ENCODE measurements at regions not wholly inside any gene's neighbourhood (a gene's known extent, or its start where the extent isn't known, plus 50 kb on each side); places are given as distances from the start of the nearest gene placed in this dataset.

- no peak for DNase-seq
Observed at GRCh38 chr18:77940566-77940965, 690.9 kb downstream of the GALR1 start.

GRCh38 chr18:77944533-77944932 is 694.9 kb downstream of the GALR1 start:
- no peak for DNase-seq

- DNase-seq, result no peak
Observed at GRCh38 chr18:77948567-77948966, 698.9 kb downstream of the GALR1 start.

- no peak for DNase-seq
Observed at GRCh38 chr18:77949355-77949973, 699.8 kb downstream of the GALR1 start.

GRCh38 chr18:77959248-77959647 is 709.6 kb downstream of the GALR1 start:
- no peak for DNase-seq

- DNase-seq, result no peak
Observed at GRCh38 chr18:77960791-77961410, 711.3 kb downstream of the GALR1 start.

GRCh38 chr18:77967071-77967470 is 717.4 kb downstream of the GALR1 start:
- DNase-seq, result no peak

GRCh38 chr18:77967791-77968190 is 718.1 kb downstream of the GALR1 start:
- DNase-seq, result no peak

- no peak for DNase-seq
Observed at GRCh38 chr18:77969972-77970371, 720.3 kb downstream of the GALR1 start.

GRCh38 chr18:77970814-77971213 is 721.2 kb downstream of the GALR1 start:
- no peak for DNase-seq

GRCh38 chr18:77973745-77974144 is 724.1 kb downstream of the GALR1 start:
- DNase-seq, result no peak

- no peak for DNase-seq
Observed at GRCh38 chr18:77974329-77974728, 724.7 kb downstream of the GALR1 start.

- no peak for DNase-seq
Observed at GRCh38 chr18:77977331-77977730, 727.7 kb downstream of the GALR1 start.

- no peak for DNase-seq
Observed at GRCh38 chr18:77980275-77980674, 730.6 kb downstream of the GALR1 start.

GRCh38 chr18:77981874-77982273 is 732.2 kb downstream of the GALR1 start:
- no peak for DNase-seq

- DNase-seq, result no peak
Observed at GRCh38 chr18:77983270-77983669, 733.6 kb downstream of the GALR1 start.

GRCh38 chr18:77984178-77984577 is 734.5 kb downstream of the GALR1 start:
- DNase-seq, result no peak

GRCh38 chr18:77984833-77985232 is 735.2 kb downstream of the GALR1 start:
- no peak for DNase-seq

GRCh38 chr18:77985526-77986281 is 736.1 kb downstream of the GALR1 start:
- no peak for DNase-seq

- no peak for DNase-seq
Observed at GRCh38 chr18:77990131-77990530, 740.5 kb downstream of the GALR1 start.

GRCh38 chr18:77990901-77991300 is 741.3 kb downstream of the GALR1 start:
- DNase-seq, result no peak

- no peak for DNase-seq
Observed at GRCh38 chr18:77992057-77992456, 742.4 kb downstream of the GALR1 start.

GRCh38 chr18:77993188-77993981 is 743.7 kb downstream of the GALR1 start:
- no peak for DNase-seq

Measured in NCI-H187 (cell line).